ENCODE measurements at regions not wholly inside any gene's neighbourhood (a gene's known extent, or its start where the extent isn't known, plus 50 kb on each side); places are given as distances from the start of the nearest gene placed in this dataset.
A peak's percentile ranks its signal among the peaks of the same experiment; 100 is the strongest.

GRCh38 chr3:31341130-31341529 lies 191.6 kb upstream of the STT3B start:
- no peak overlapping the region for H3K4me3 ChIP-seq (ENCODE audit: low read depth, low read length)
- POLR2A ChIA-PET: no interaction called here
- H3K4me1 Mint-ChIP-seq (ENCODE audit: low read depth, unreplicated experiment): peaks cover 8% of the 10 kb centered on the region
- peak; percentile 13 to 39 for DNase-seq
- CTCF ChIA-PET: interaction anchor here (0.5 to 0.7 kb wide), 2 partner anchors 88 to 106 kb away, joined by 3 read pairs; no protein-coding TSS in a partner anchor
- H3K36me3 Mint-ChIP-seq (ENCODE audit: insufficient read depth, unreplicated experiment): no peaks in the 10 kb centered on the region
- no peaks in the 10 kb centered on the region for H3K36me3 ChIP-seq (ENCODE audit: control insufficient read depth, insufficient read depth, low read length)
- H3K4me1 ChIP-seq: no peaks in the 10 kb centered on the region
- TF ChIP-seq CTCF (IDR thresholded peaks at IDR 0.05; ENCODE audit: insufficient read depth in 1 of 2, low read depth in 1 of 2, low read length in 1 of 2, severe bottlenecking in 1 of 2, unreplicated experiment in 1 of 2): peak in 1 of 2 experiments; percentile 24
- peaks cover 14% of the 10 kb centered on the region for H3K9me3 Mint-ChIP-seq (ENCODE audit: unreplicated experiment)
- no peak overlapping the region for H3K27ac Mint-ChIP-seq (ENCODE audit: unreplicated experiment)
- no peak overlapping the region for H3K4me3 Mint-ChIP-seq (ENCODE audit: unreplicated experiment)
- H3K9me3 ChIP-seq: no peaks in the 10 kb centered on the region
- intact Hi-C loops (cut with micrococcal nuclease; ENCODE audit: unreplicated experiment): loop anchor here (1.0 kb wide), 1 partner anchor 107 kb away; no protein-coding TSS in a partner anchor
- no peaks in the 10 kb centered on the region for H3K27me3 Mint-ChIP-seq (ENCODE audit: insufficient read depth, unreplicated experiment)
- no peaks in the 10 kb centered on the region for H3K27me3 ChIP-seq (replicated peaks; ENCODE audit: control insufficient read depth, insufficient read depth, low read length)
- no TSS peak for BruUV-seq (replicated peaks)

GRCh38 chr3:31343075-31343474 lies 189.7 kb upstream of the STT3B start:
- POLR2A ChIA-PET: no interaction called here
- CTCF ChIA-PET: no interaction called here
- no peak overlapping the region for H3K27ac Mint-ChIP-seq (ENCODE audit: unreplicated experiment)

DNA sequence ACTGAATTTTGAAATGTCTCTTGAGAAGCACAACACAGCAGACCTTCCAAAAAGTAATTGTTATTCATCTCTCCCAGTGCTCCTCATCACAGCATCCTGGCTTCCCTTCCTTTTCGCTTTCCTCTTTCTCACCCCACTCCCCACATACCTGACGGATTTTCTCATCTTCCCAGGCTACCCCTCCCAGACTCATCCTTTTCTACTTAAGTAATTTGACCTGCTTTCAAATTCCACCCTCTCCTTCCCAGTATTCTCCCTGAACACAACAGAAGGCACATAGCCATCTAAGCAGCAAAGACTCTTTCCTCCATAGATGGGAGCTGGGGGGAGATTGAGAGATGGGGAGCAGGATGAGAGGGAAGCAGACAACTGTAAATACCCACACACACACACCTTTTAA lies 187.1 kb upstream of the STT3B start:
- intact Hi-C loops (cut with micrococcal nuclease; ENCODE audit: unreplicated experiment): no loop called here
- Mint-ChIP-seq H3K36me3 (ENCODE audit: insufficient read depth, unreplicated experiment) (no peaks in the 10 kb centered on the region), H3K9me3 (ENCODE audit: unreplicated experiment) (peaks cover 14% of the 10 kb centered on the region), H3K4me1 (ENCODE audit: low read depth, unreplicated experiment) (peaks cover 6% of the 10 kb centered on the region), H3K27me3 (ENCODE audit: insufficient read depth, unreplicated experiment) (no peaks in the 10 kb centered on the region), H3K27ac (ENCODE audit: unreplicated experiment) (no peak overlapping the region), H3K4me3 (ENCODE audit: unreplicated experiment) (no peak overlapping the region)
- no peak for DNase-seq
- Histone ChIP-seq H3K9me3 (no peaks in the 10 kb centered on the region), H3K4me3 (ENCODE audit: low read depth, low read length) (no peak overlapping the region), H3K4me1 (no peaks in the 10 kb centered on the region), H3K36me3 (ENCODE audit: control insufficient read depth, insufficient read depth, low read length) (no peaks in the 10 kb centered on the region), H3K27me3 (replicated peaks; ENCODE audit: control insufficient read depth, insufficient read depth, low read length) (no peaks in the 10 kb centered on the region)
- no TSS peak for BruUV-seq (replicated peaks)
- ChIA-PET POLR2A (no interaction called here), CTCF (no interaction called here)
- no peak for TF ChIP-seq CTCF (IDR thresholded peaks at IDR 0.05; ENCODE audit: insufficient read depth in 1 of 2, low read depth in 1 of 2, low read length in 1 of 2, severe bottlenecking in 1 of 2, unreplicated experiment in 1 of 2)

More at GRCh38 chr3:31343075-31343474, 189.7 kb upstream of the STT3B start:
- Histone ChIP-seq H3K4me1 (no peaks in the 10 kb centered on the region), H3K4me3 (ENCODE audit: low read depth, low read length) (no peak overlapping the region), H3K27me3 (replicated peaks; ENCODE audit: control insufficient read depth, insufficient read depth, low read length) (no peaks in the 10 kb centered on the region), H3K36me3 (ENCODE audit: control insufficient read depth, insufficient read depth, low read length) (no peaks in the 10 kb centered on the region), H3K9me3 (no peaks in the 10 kb centered on the region)
- Mint-ChIP-seq H3K9me3 (ENCODE audit: unreplicated experiment) (peaks cover 14% of the 10 kb centered on the region), H3K4me3 (ENCODE audit: unreplicated experiment) (no peak overlapping the region), H3K36me3 (ENCODE audit: insufficient read depth, unreplicated experiment) (no peaks in the 10 kb centered on the region), H3K4me1 (ENCODE audit: low read depth, unreplicated experiment) (peaks cover 8% of the 10 kb centered on the region), H3K27me3 (ENCODE audit: insufficient read depth, unreplicated experiment) (no peaks in the 10 kb centered on the region)
- DNase-seq: no peak
- BruUV-seq (replicated peaks): no TSS peak
- intact Hi-C loops (cut with micrococcal nuclease; ENCODE audit: unreplicated experiment): no loop called here
- no peak for TF ChIP-seq CTCF (IDR thresholded peaks at IDR 0.05; ENCODE audit: insufficient read depth in 1 of 2, low read depth in 1 of 2, low read length in 1 of 2, severe bottlenecking in 1 of 2, unreplicated experiment in 1 of 2)
